NOMO-1 treated with DMSO at 0.1 percent for 48 hours (cell line): ENCODE measurements at regions not wholly inside any gene's neighbourhood (a gene's known extent, or its start where the extent isn't known, plus 50 kb on each side); places are given as distances from the start of the nearest gene placed in this dataset.
A peak's percentile ranks its signal among the peaks of the same experiment; 100 is the strongest.
"Not testable (repeated sequence)": the region's sequence is repeated elsewhere in the genome, so short reads cannot be mapped to it uniquely, and the experiment has no call there.

Source experiments
- DNase-seq: peaks from one replicate; lab custom pipeline; 2025; ENCODE audit not compliant: unreplicated experiment; lab: John Stamatoyannopoulos, UW

DNA sequence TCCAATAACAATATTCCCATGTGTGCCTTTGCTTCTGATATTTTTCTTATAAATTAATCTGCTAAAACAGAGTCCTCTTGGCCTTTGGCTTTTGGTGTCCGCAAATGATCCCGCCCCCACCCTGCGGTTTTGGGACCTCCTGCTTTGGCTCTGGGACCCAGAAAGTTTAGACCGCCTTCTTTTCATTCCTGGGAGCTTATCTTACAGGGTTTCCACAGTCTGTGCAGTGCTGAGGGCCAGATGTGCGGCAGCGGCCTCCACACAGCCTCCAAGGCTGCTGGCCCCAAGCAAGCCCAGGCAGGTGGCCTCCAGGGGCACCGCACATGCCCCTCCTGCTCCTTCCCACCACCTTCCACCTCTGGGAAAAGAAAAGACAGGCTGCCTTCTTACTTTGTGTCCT lies 191.5 kb downstream of the ERCC6L2 start:
- no peak for DNase-seq

DNA sequence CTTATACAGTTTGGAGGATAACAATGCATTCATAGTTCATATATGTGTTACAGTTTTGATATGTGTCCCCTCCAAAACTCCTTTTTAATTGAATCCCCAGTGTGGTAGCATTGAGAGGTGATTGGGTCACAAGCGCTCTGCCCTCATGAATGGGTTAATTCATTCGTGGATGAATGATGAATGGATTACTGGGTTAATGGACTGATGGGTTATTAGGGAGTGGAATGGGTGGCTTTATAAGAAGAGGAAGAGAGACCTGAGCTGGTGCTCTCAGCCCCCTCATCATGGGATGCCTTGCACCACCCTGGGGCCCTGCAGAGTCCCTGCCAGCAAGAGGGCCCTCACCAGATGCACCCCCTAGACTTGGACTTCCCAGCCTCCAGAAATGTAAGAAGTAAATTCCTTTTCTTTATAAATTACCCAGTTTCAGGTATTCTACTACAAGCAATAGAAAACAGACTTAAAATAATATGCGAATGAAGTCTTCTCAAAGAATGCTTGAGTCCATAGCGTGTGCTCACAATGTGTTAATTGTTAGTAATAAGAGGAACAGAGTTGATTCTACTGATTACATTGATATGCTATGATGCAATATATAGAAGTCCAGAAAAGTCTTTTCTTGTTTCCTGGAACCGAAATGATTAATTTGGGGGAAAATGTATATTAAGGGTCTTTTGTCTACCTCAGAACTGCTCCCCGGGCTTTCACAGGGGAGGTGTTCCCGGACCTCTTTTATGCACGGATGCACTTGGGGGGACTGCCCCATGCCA lies 190.2 kb downstream of the ERCC6L2 start:
- no peak for DNase-seq

- no peak for DNase-seq
These were observed 189.5 kb downstream of the ERCC6L2 start for GRCh38 chr9:96064826-96065481.

DNA sequence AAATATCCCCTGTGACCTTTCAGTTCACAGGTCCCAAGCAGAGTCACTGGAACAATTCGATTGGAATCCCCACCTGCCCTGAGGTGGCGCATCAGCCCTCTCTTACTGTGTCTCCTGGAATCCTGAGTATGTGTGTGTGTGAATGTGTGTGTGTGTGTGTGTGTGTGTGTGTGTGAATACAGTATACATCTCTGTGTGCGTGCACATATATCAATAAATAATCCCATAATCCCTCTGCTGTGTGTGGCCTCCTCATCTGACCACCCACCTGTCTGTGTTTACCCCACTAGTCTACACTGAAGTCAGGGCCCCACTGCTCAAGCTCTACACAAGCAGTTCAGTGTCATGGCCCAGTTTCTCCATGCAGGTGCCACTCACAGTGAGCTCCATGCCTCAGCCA lies 187.4 kb downstream of the ERCC6L2 start:
- no peak for DNase-seq

- DNase-seq, result peak; percentile 80
These were observed 186.5 kb downstream of the ERCC6L2 start for GRCh38 chr9:96062031-96062430.

- peak; percentile 57 for DNase-seq
These were observed 185.9 kb downstream of the ERCC6L2 start for GRCh38 chr9:96061293-96061987.

GRCh38 chr9:96058218-96058617 lies 182.7 kb downstream of the ERCC6L2 start:
- DNase-seq, result no peak

DNA sequence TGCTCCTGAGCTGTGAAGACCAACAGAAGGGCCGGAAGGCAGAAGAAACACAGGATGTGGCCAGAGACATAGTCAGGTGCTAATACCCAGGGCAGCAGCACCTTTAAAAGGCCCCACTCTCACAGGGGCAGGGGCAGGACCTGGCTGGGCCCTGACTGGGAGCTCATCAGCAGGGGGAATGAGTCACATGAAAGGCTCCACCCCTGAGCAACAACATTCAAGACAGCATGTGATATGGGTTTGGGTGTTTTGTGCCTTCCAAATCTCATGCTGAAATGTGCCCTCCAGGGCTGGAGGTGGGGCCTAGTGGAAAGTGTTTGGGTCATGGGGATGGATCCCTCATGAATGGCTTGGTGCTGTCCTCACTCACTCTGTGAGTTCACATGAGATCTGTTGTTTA lies 181.7 kb downstream of the ERCC6L2 start:
- no peak for DNase-seq

- DNase-seq, result peak; percentile 9
These were observed 180.7 kb downstream of the ERCC6L2 start for GRCh38 chr9:96056226-96056625.

DNA sequence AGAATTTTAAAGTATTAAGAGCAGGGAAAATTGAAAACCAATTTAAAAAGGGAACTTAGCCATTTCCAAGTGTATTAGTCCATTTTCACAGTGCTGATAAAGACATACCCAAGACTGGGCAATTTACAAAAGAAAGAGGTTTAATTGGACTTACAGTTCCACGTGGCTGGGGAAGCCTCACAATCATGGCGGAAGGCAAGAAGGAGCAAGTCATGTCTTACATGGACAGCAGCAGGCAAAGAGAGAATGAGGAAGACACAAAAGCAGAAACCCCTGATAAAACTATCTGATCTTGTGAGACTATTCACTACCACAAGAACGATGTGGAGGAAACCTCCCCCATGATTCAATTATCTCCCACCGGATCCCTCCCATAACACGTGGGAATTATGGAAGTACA lies 178.8 kb downstream of the ERCC6L2 start:
- DNase-seq, result not testable (repeated sequence)

- no peak for DNase-seq
These were observed 177.2 kb downstream of the ERCC6L2 start for GRCh38 chr9:96052686-96053085.

GRCh38 chr9:96051423-96051822 lies 175.9 kb downstream of the ERCC6L2 start:
- DNase-seq, result no peak

- no peak for DNase-seq
These were observed 175.3 kb downstream of the ERCC6L2 start for GRCh38 chr9:96050861-96051155.

GRCh38 chr9:96050048-96050860 lies 174.8 kb downstream of the ERCC6L2 start:
- DNase-seq, result no peak

- no peak for DNase-seq
These were observed 173.7 kb downstream of the ERCC6L2 start for GRCh38 chr9:96048956-96049831.

- no peak for DNase-seq
These were observed 172.8 kb downstream of the ERCC6L2 start for GRCh38 chr9:96048104-96048955.

GRCh38 chr9:96047741-96048103 lies 172.2 kb downstream of the ERCC6L2 start:
- DNase-seq, result no peak

DNA sequence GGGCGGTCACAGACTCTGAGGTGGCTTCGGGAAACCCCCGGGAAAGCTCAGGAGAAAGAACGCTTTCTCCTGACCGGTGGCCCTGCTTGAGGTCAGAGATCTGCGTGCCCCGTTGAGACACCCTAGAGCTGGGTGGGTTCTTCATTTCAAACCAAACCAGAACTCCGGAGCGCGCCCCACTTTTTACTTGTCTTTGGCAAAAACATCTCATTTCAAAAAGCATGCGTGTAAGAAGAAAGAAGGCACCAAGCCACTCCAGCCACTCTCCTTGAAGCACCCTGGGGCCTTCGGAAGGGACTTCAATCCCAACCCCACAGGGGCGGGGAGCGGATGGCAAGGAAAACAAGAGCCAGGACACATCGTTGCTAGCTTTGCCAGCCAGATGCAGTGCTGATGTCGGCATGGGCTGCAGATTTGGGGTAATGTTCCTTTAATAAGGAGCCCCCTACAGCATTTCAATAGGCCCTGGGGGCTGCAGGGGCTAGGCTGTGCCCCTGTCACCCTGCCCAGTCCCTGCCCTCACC lies 171.7 kb downstream of the ERCC6L2 start:
- no peak for DNase-seq

DNA sequence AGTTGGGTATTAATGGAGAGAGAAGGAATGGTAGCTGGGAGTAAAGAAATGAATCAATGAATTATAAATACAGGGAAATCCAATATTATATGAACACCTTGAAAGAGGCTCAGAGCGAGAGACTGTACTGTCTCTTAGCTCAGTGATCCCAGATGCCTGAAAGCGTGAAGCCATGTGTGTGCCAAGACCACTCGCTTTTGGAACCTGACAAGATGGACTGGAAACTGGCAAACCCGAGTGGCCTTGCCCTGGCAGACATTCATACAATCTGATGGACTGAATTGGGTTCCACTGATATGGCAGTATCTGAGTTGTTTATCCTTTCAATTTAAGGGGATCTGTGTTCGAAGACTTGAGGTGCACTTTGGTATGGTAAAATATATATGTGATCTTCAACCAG lies 170.3 kb downstream of the ERCC6L2 start:
- no peak for DNase-seq
